ENCODE measurements at regions not wholly inside any gene's neighbourhood (a gene's known extent, or its start where the extent isn't known, plus 50 kb on each side); places are given as distances from the start of the nearest gene placed in this dataset.

GRCh38 chr2:7109533-7109885 is 192.3 kb downstream of the RNF144A start:
- H3K27ac ChIP-seq (ENCODE audit: insufficient read depth, low read length, poor library complexity, severe bottlenecking), result no peak overlapping the region
- H3K27ac Mint-ChIP-seq, result no peak overlapping the region
- H3K4me1 ChIP-seq (ENCODE audit: control insufficient read depth, insufficient read depth, low read length, poor library complexity, severe bottlenecking), result no peaks in the 10 kb centered on the region
- no peak for ATAC-seq (ENCODE audit: low read depth in 2 of 2)
- no peak for DNase-seq
- H3K27me3 Mint-ChIP-seq, result peaks cover 5% of the 10 kb centered on the region
- no peaks in the 10 kb centered on the region for H3K36me3 ChIP-seq (ENCODE audit: control insufficient read depth, insufficient read depth, low read length)
- peaks cover 0 to 3% (median 0%) of the 10 kb centered on the region in 4 donors for H3K4me1 Mint-ChIP-seq
- no peaks in the 10 kb centered on the region for H3K27me3 ChIP-seq (ENCODE audit: control insufficient read depth, insufficient read depth, low read length)
- H3K36me3 Mint-ChIP-seq, result peaks cover 2% of the 10 kb centered on the region
- H3K4me3 ChIP-seq (ENCODE audit: low read depth, low read length), result no peak overlapping the region
- peaks cover 0 to 2% (median 0%) of the 10 kb centered on the region in 7 donors for H3K9me3 Mint-ChIP-seq
- H3K4me3 Mint-ChIP-seq, result no peak overlapping the region
- H3K9me3 ChIP-seq (ENCODE audit: control insufficient read depth in 2 of 2, low read length in 2 of 2), result peaks cover 0 to 2% of the 10 kb centered on the region in 2 experiments

- Mint-ChIP-seq H3K4me3 (no peak overlapping the region), H3K9me3 (peaks cover 0 to 4% (median 2%) of the 10 kb centered on the region in 7 donors), H3K36me3 (peaks cover 2% of the 10 kb centered on the region), H3K27me3 (peaks cover 9% of the 10 kb centered on the region), H3K4me1 (peaks cover 0 to 3% (median 0%) of the 10 kb centered on the region in 4 donors), H3K27ac (peak overlapping the region in 1 of 3 donors; percentile 4)
- ATAC-seq (ENCODE audit: low read depth in 2 of 2) (no peak), DNase-seq (no peak)
- H3K36me3 ChIP-seq (ENCODE audit: control insufficient read depth, insufficient read depth, low read length), result no peaks in the 10 kb centered on the region
- H3K9me3 ChIP-seq (ENCODE audit: control insufficient read depth in 2 of 2, low read length in 2 of 2), result peaks cover 0 to 2% of the 10 kb centered on the region in 2 experiments
- no peaks in the 10 kb centered on the region for H3K4me1 ChIP-seq (ENCODE audit: control insufficient read depth, insufficient read depth, low read length, poor library complexity, severe bottlenecking)
- H3K4me3 ChIP-seq (ENCODE audit: low read depth, low read length), result no peak overlapping the region
- no peak overlapping the region for H3K27ac ChIP-seq (ENCODE audit: insufficient read depth, low read length, poor library complexity, severe bottlenecking)
- H3K27me3 ChIP-seq (ENCODE audit: control insufficient read depth, insufficient read depth, low read length), result peaks cover 2% of the 10 kb centered on the region
Measured at GRCh38 chr2:7111626-7112025, 194.4 kb downstream of the RNF144A start.

GRCh38 chr2:7115364-7115763 is 198.2 kb downstream of the RNF144A start:
- Mint-ChIP-seq H3K4me3 (no peak overlapping the region), H3K27me3 (peaks cover 5% of the 10 kb centered on the region), H3K4me1 (no peaks in the 10 kb centered on the region), H3K9me3 (peaks cover 0 to 4% (median 2%) of the 10 kb centered on the region in 7 donors), H3K27ac (peak overlapping the region in 1 of 3 donors; percentile 28), H3K36me3 (no peaks in the 10 kb centered on the region)
- no peaks in the 10 kb centered on the region for H3K4me1 ChIP-seq (ENCODE audit: control insufficient read depth, insufficient read depth, low read length, poor library complexity, severe bottlenecking)
- DNase-seq (no peak), ATAC-seq (ENCODE audit: low read depth in 2 of 2) (no peak)
- H3K36me3 ChIP-seq (ENCODE audit: control insufficient read depth, insufficient read depth, low read length), result no peaks in the 10 kb centered on the region
- H3K4me3 ChIP-seq (ENCODE audit: low read depth, low read length), result no peak overlapping the region
- no peak overlapping the region for H3K27ac ChIP-seq (ENCODE audit: insufficient read depth, low read length, poor library complexity, severe bottlenecking)
- peaks cover 2% of the 10 kb centered on the region for H3K27me3 ChIP-seq (ENCODE audit: control insufficient read depth, insufficient read depth, low read length)
- peaks cover 0 to 2% of the 10 kb centered on the region in 2 experiments for H3K9me3 ChIP-seq (ENCODE audit: control insufficient read depth in 2 of 2, low read length in 2 of 2)

- Mint-ChIP-seq H3K4me1 (no peaks in the 10 kb centered on the region), H3K27me3 (peaks cover 5% of the 10 kb centered on the region), H3K36me3 (no peaks in the 10 kb centered on the region), H3K27ac (no peak overlapping the region), H3K4me3 (no peak overlapping the region), H3K9me3 (peaks cover 0 to 4% (median 2%) of the 10 kb centered on the region in 7 donors)
- Histone ChIP-seq H3K36me3 (ENCODE audit: control insufficient read depth, insufficient read depth, low read length) (no peaks in the 10 kb centered on the region), H3K27me3 (ENCODE audit: control insufficient read depth, insufficient read depth, low read length) (peaks cover 2% of the 10 kb centered on the region), H3K27ac (ENCODE audit: insufficient read depth, low read length, poor library complexity, severe bottlenecking) (no peak overlapping the region), H3K4me3 (ENCODE audit: low read depth, low read length) (no peak overlapping the region), H3K4me1 (ENCODE audit: control insufficient read depth, insufficient read depth, low read length, poor library complexity, severe bottlenecking) (no peaks in the 10 kb centered on the region), H3K9me3 (ENCODE audit: control insufficient read depth in 2 of 2, low read length in 2 of 2) (peaks cover 0 to 2% of the 10 kb centered on the region in 2 experiments)
- DNase-seq, result no peak
- no peak for ATAC-seq (ENCODE audit: low read depth in 2 of 2)
Measured at GRCh38 chr2:7115906-7116305, 198.7 kb downstream of the RNF144A start.

- H3K27me3 ChIP-seq (ENCODE audit: control insufficient read depth, insufficient read depth, low read length), result peaks cover 2% of the 10 kb centered on the region
- Mint-ChIP-seq H3K36me3 (no peaks in the 10 kb centered on the region), H3K27ac (no peak overlapping the region), H3K9me3 (peaks cover 0 to 4% (median 2%) of the 10 kb centered on the region in 7 donors), H3K27me3 (peaks cover 5% of the 10 kb centered on the region), H3K4me3 (no peak overlapping the region), H3K4me1 (no peaks in the 10 kb centered on the region)
- no peak overlapping the region for H3K27ac ChIP-seq (ENCODE audit: insufficient read depth, low read length, poor library complexity, severe bottlenecking)
- no peak overlapping the region for H3K4me3 ChIP-seq (ENCODE audit: low read depth, low read length)
- no peak for ATAC-seq (ENCODE audit: low read depth in 2 of 2)
- DNase-seq, result no peak
- H3K36me3 ChIP-seq (ENCODE audit: control insufficient read depth, insufficient read depth, low read length), result no peaks in the 10 kb centered on the region
- H3K4me1 ChIP-seq (ENCODE audit: control insufficient read depth, insufficient read depth, low read length, poor library complexity, severe bottlenecking), result no peaks in the 10 kb centered on the region
- peaks cover 0 to 2% of the 10 kb centered on the region in 2 experiments for H3K9me3 ChIP-seq (ENCODE audit: control insufficient read depth in 2 of 2, low read length in 2 of 2)
Measured at GRCh38 chr2:7116511-7116910, 199.3 kb downstream of the RNF144A start.

- Mint-ChIP-seq H3K36me3 (no peaks in the 10 kb centered on the region), H3K27ac (no peak overlapping the region), H3K4me1 (no peaks in the 10 kb centered on the region), H3K27me3 (peaks cover 5% of the 10 kb centered on the region), H3K4me3 (no peak overlapping the region), H3K9me3 (peaks cover 0 to 4% (median 2%) of the 10 kb centered on the region in 7 donors)
- H3K9me3 ChIP-seq (ENCODE audit: control insufficient read depth in 2 of 2, low read length in 2 of 2), result peaks cover 0 to 2% of the 10 kb centered on the region in 2 experiments
- H3K4me3 ChIP-seq (ENCODE audit: low read depth, low read length), result no peak overlapping the region
- no peaks in the 10 kb centered on the region for H3K4me1 ChIP-seq (ENCODE audit: control insufficient read depth, insufficient read depth, low read length, poor library complexity, severe bottlenecking)
- H3K36me3 ChIP-seq (ENCODE audit: control insufficient read depth, insufficient read depth, low read length), result no peaks in the 10 kb centered on the region
- ATAC-seq (ENCODE audit: low read depth in 2 of 2), result no peak
- H3K27ac ChIP-seq (ENCODE audit: insufficient read depth, low read length, poor library complexity, severe bottlenecking), result no peak overlapping the region
- DNase-seq, result no peak
- H3K27me3 ChIP-seq (ENCODE audit: control insufficient read depth, insufficient read depth, low read length), result peaks cover 2% of the 10 kb centered on the region
Measured at GRCh38 chr2:7117076-7117475, 199.9 kb downstream of the RNF144A start.

- Mint-ChIP-seq H3K27ac (no peak overlapping the region), H3K4me3 (no peak overlapping the region), H3K9me3 (peaks cover 0 to 4% (median 2%) of the 10 kb centered on the region in 7 donors)
Measured at GRCh38 chr2:7118606-7119131, 201.5 kb downstream of the RNF144A start.

GRCh38 chr2:7119132-7119835 is 202.1 kb downstream of the RNF144A start:
- no peaks in the 10 kb centered on the region for H3K4me1 Mint-ChIP-seq
- no peak overlapping the region for H3K4me3 Mint-ChIP-seq
- no peak for ATAC-seq (ENCODE audit: low read depth in 2 of 2)
- peaks cover 2% of the 10 kb centered on the region for H3K27me3 ChIP-seq (ENCODE audit: control insufficient read depth, insufficient read depth, low read length)
- no peak overlapping the region for H3K27ac ChIP-seq (ENCODE audit: insufficient read depth, low read length, poor library complexity, severe bottlenecking)
- no peaks in the 10 kb centered on the region for H3K36me3 Mint-ChIP-seq
- no peak for DNase-seq
- H3K9me3 ChIP-seq (ENCODE audit: control insufficient read depth in 2 of 2, low read length in 2 of 2), result no peaks in the 10 kb centered on the region
- no peaks in the 10 kb centered on the region for H3K4me1 ChIP-seq (ENCODE audit: control insufficient read depth, insufficient read depth, low read length, poor library complexity, severe bottlenecking)
- no peaks in the 10 kb centered on the region for H3K36me3 ChIP-seq (ENCODE audit: control insufficient read depth, insufficient read depth, low read length)
- no peak overlapping the region for H3K27ac Mint-ChIP-seq
- peaks cover 5% of the 10 kb centered on the region for H3K27me3 Mint-ChIP-seq
- peaks cover 0 to 4% (median 2%) of the 10 kb centered on the region in 7 donors for H3K9me3 Mint-ChIP-seq
- no peak overlapping the region for H3K4me3 ChIP-seq (ENCODE audit: low read depth, low read length)

More at GRCh38 chr2:7118606-7119131, 201.5 kb downstream of the RNF144A start:
- H3K4me3 ChIP-seq (ENCODE audit: low read depth, low read length), result no peak overlapping the region
- no peaks in the 10 kb centered on the region for H3K36me3 ChIP-seq (ENCODE audit: control insufficient read depth, insufficient read depth, low read length)
- peaks cover 2% of the 10 kb centered on the region for H3K27me3 ChIP-seq (ENCODE audit: control insufficient read depth, insufficient read depth, low read length)
- peaks cover 0 to 2% of the 10 kb centered on the region in 2 experiments for H3K9me3 ChIP-seq (ENCODE audit: control insufficient read depth in 2 of 2, low read length in 2 of 2)
- Mint-ChIP-seq H3K36me3 (no peaks in the 10 kb centered on the region), H3K27me3 (peaks cover 5% of the 10 kb centered on the region), H3K4me1 (no peaks in the 10 kb centered on the region)
- ATAC-seq (ENCODE audit: low read depth in 2 of 2) (no peak), DNase-seq (no peak)
- H3K4me1 ChIP-seq (ENCODE audit: control insufficient read depth, insufficient read depth, low read length, poor library complexity, severe bottlenecking), result no peaks in the 10 kb centered on the region
- no peak overlapping the region for H3K27ac ChIP-seq (ENCODE audit: insufficient read depth, low read length, poor library complexity, severe bottlenecking)
